Suprapubic skin (tissue), 4 donors: ENCODE measurements at regions not wholly inside any gene's neighbourhood (a gene's known extent, or its start where the extent isn't known, plus 50 kb on each side); places are given as distances from the start of the nearest gene placed in this dataset.
A peak's percentile ranks its signal among the peaks of the same experiment; 100 is the strongest.

ENCODE experiments used
- DNase-seq, 2 donors: peaks; one replicate each; pipeline ENCODE4 v3.0.0-alpha.2; 2019; ENCODE audit warnings: low spot score in 2 of 2
- H3K27ac ChIP-seq: fragments of 200-600 bp; sonication (generic); one replicate; pipeline ENCODE4 v1.5.1; 2019
- H3K27me3 ChIP-seq: fragments of 200-600 bp; sonication (generic); one replicate; pipeline ENCODE4 v1.5.1; 2019
- H3K36me3 ChIP-seq: fragments of 200-600 bp; sonication (generic); one replicate; pipeline ENCODE4 v1.5.1; 2019
- H3K4me1 ChIP-seq: fragments of 200-600 bp; sonication (generic); one replicate; pipeline ENCODE4 v1.5.1; 2019
- H3K4me3 ChIP-seq: fragments of 200-600 bp; sonication (generic); one replicate; pipeline ENCODE4 v1.5.1; 2019; ENCODE audit warnings: mild to moderate bottlenecking
- H3K9me3 ChIP-seq: fragments of 200-600 bp; sonication (generic); one replicate; pipeline ENCODE4 v1.5.1; 2019
- CTCF ChIP-seq, 2 donors: fragments of 200-600 bp in 1 of 2; fragments of 450-650 bp in 1 of 2; sonication (generic) in 1 of 2; IDR thresholded peaks; one replicate each; pipeline ENCODE4 v1.5.1; 2016 to 2019; ENCODE audit warnings: antibody characterized with exemption in 2 of 2, mild to moderate bottlenecking in 1 of 2, moderate library complexity in 1 of 2
- EP300 ChIP-seq: sonication (generic); formaldehyde crosslinking; IDR thresholded peaks from one replicate; pipeline ENCODE4 v1.6.1; 2017; ENCODE audit warnings: antibody characterized with exemption
- POLR2A ChIP-seq, 2 donors: fragments of 450-650 bp; IDR thresholded peaks; one replicate each; pipeline ENCODE4 v1.6.1; 2017; ENCODE audit warnings: antibody characterized with exemption in 2 of 2, mild to moderate bottlenecking in 2 of 2, moderate library complexity in 2 of 2
- POLR2AphosphoS5 ChIP-seq, 3 donors: sonication (generic); formaldehyde crosslinking; IDR thresholded peaks; one replicate each; pipeline ENCODE4 v1.6.1; 2017; ENCODE audit warnings: antibody characterized with exemption in 3 of 3
- WGBS: methylation state at CpG from one replicate; pipeline ENCODE4 v1.1.5; 2018; 5-methylcytosine and 5-hydroxymethylcytosine counted together

GRCh38 chr6:8506126-8506525 lies 70.8 kb upstream of the SLC35B3 start:
- WGBS, result 7% methylated on average over 1 of the region's 1 CpG
- TF ChIP-seq EP300 (no peak), CTCF (IDR thresholded peaks at IDR 0.05) (no peak), POLR2A (IDR thresholded peaks at IDR 0.05) (no peak), POLR2AphosphoS5 (IDR thresholded peaks at IDR 0.05) (no peak)
- Histone ChIP-seq H3K27me3 (no peaks in the 10 kb centered on the region), H3K4me1 (no peaks in the 10 kb centered on the region), H3K36me3 (no peaks in the 10 kb centered on the region), H3K27ac (no peak overlapping the region), H3K4me3 (no peak overlapping the region), H3K9me3 (no peaks in the 10 kb centered on the region)
- no peak for DNase-seq

GRCh38 chr6:8499540-8499939 lies 64.2 kb upstream of the SLC35B3 start:
- Histone ChIP-seq H3K4me1 (no peaks in the 10 kb centered on the region), H3K27me3 (no peaks in the 10 kb centered on the region), H3K4me3 (no peak overlapping the region), H3K27ac (no peak overlapping the region), H3K9me3 (peaks cover 6% of the 10 kb centered on the region), H3K36me3 (no peaks in the 10 kb centered on the region)
- DNase-seq, result no peak
- TF ChIP-seq CTCF (IDR thresholded peaks at IDR 0.05) (peak; percentile 13 to 32), POLR2AphosphoS5 (IDR thresholded peaks at IDR 0.05) (no peak), EP300 (no peak)
- 48% methylated on average over 1 of the region's 1 CpG for WGBS

GRCh38 chr6:8494730-8495129 lies 59.4 kb upstream of the SLC35B3 start:
- peaks cover 6% of the 10 kb centered on the region for H3K9me3 ChIP-seq
- H3K36me3 ChIP-seq, result no peaks in the 10 kb centered on the region
- H3K27me3 ChIP-seq, result no peaks in the 10 kb centered on the region
- no peak for DNase-seq
- 95% methylated on average over 5 of the region's 5 CpGs for WGBS
- no peak overlapping the region for H3K27ac ChIP-seq
- TF ChIP-seq POLR2A (IDR thresholded peaks at IDR 0.05), result no peak
- no peaks in the 10 kb centered on the region for H3K4me1 ChIP-seq
- H3K4me3 ChIP-seq, result no peak overlapping the region

GRCh38 chr6:8492536-8493133 lies 57.3 kb upstream of the SLC35B3 start:
- TF ChIP-seq EP300 (no peak), POLR2A (IDR thresholded peaks at IDR 0.05) (no peak), POLR2AphosphoS5 (IDR thresholded peaks at IDR 0.05) (no peak), CTCF (IDR thresholded peaks at IDR 0.05) (no peak)
- 48% methylated on average over 2 of the region's 2 CpGs for WGBS
- no peak overlapping the region for H3K27ac ChIP-seq
- no peak overlapping the region for H3K4me3 ChIP-seq
- no peak for DNase-seq
- no peaks in the 10 kb centered on the region for H3K36me3 ChIP-seq
- H3K27me3 ChIP-seq, result no peaks in the 10 kb centered on the region
- H3K9me3 ChIP-seq, result peaks cover 6% of the 10 kb centered on the region
- no peaks in the 10 kb centered on the region for H3K4me1 ChIP-seq
